CD4-positive, alpha-beta T cell treated with Interleukin-1 beta for 1 hour (primary cell): ENCODE measurements at regions not wholly inside any gene's neighbourhood (a gene's known extent, or its start where the extent isn't known, plus 50 kb on each side); places are given as distances from the start of the nearest gene placed in this dataset.
"Not testable (repeated sequence)": the region's sequence is repeated elsewhere in the genome, so short reads cannot be mapped to it uniquely, and the experiment has no call there.

Experiments
- DNase-seq, 2 donors: peaks; one replicate each; pipeline ENCODE4 v3.0.0-alpha.2; 2020 to 2022

DNA sequence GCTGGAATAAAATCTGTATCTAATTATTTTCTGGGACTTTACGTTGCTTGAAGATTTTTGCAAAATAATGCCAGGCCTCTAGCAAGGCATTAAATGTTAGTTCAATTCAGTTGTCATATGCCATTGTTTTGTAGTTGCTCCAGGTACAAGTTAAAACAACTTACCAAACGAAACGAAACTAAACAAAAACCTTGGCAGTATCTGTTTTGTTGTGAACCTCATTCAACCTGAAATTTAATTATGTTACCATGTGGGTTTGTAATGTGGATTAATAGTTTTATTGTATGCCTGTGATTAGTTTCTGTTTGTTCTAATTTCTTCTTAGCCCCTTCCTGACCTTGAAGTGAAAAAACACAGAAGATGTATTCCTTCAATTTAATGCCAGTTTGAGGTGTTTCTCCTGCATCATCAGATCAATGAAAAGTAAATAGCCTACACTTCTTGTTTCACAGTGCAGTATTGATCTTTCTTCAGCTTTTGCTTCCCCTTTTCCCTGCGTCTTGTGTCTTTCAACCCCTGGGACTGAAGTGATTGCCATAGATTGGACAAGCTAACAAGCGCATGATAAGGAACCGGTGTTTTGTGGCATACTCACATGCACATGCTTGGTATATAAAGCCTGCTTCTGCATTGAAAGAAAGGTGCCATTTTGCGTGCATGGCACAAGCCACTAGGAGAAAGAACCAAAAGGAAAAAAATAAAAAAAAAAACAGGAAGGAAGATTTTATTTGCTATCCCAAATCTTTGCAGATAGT is 699.0 kb upstream of the ARRDC3 start:
- DNase-seq = no peak

DNA sequence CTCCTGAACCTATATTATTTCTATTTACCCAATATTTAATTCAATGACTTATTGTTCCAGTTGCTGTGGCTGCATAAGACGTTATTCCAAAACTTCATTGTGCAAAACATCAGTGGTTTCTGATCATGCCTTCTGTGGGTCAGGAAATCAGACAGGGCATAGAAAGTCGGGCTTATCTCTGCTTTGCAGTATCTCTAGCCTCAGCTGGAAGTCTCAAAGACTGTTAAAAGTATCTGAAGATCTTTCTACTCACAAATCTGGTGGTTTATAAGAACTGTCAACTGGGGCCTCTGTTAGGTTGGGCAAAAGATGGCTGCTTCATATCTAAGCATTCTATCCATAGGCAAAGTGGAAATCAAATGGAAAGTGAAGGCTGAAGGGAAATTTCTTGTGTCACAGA is 687.7 kb upstream of the ARRDC3 start:
- no peak for DNase-seq

DNA sequence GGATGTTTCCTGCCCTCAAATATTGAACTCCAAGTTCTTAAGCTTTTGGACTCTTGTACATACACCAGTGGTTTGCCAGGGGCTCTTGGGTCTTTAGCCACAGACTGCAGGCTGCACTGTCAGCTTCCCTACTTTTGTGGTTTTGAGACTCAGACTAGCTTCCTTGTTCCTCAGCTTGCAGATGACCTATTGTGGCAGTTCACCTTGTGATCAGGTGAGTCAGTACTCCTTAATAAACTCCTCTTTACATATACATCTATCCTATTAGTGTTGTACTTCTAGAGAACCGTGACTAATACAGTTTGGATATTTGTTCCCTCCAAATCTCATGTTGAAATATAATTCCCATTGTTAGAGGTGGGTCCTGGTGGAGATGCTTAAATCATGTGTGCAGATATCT is 681.9 kb upstream of the ARRDC3 start:
- no peak for DNase-seq

DNA sequence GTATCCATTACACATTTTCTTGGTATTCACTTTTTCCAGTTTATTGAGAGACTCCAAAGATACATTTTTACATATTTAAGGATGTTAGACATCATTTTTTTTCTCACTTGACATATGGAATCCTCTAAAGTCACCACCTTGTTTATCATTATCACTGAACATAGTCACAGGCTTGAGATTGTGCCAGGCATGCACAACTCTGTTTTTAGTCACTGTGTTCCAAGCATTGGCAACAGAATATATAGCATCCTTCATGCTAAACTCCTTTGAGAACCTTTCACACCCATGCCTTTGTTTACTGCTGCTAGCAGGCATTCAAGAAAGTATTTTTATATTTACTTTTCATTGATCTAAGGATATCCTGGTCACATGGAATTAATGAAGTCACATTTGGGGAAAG is 668.6 kb upstream of the ARRDC3 start:
- DNase-seq = no peak

DNA sequence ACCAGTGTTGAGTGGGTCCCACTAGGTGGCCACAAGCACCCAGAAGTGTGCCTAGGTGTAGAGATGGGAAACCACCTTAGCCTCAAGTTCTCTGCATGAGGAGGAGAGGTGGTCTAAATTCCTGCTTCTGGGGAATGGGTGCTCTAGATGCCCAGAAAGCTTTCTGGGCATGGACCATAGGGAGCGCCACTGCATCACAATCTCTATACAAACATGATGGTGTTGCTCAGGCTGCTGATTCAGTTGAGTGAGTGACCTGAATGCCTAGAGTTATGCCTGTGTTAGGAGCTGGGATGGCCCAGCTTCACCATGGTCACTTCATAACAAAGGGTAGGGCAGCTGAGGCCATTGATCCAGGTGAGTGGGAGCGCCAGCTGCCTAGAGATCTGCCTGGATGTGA is 667.9 kb upstream of the ARRDC3 start:
- no peak for DNase-seq

DNA sequence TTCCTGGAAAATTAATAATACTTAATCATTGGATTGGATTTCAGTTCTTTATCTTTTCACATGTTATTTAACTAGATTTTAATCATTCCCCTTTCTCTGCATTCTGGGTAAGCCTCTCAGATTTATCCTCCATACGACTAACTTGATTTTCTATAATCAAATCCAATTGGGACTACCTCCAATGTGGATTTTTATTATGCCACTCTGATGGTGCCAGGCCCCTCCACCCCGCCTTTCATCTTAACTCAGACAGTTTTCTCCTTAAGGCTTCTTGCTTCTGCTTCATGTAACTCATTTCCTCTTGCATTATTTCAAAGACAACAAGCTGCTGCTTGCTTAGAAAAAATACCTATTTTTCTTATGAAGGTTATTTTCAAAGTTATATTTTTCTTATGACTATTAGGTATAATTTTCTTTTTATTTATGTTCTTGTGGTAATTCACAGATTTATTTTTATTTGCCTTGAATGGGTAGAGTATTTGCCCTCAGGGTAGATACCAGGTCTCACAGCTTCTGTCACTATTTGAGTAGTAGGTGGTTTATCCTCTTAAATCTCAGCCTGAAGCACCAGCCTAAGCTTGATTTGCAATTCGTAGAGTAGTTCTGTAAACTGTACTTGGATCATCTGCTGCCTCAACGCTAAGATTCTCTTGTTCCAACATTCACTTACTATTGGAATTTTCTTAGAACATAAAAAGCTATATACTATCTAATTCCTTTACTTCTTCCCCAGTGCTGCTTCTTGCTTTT is 659.0 kb upstream of the ARRDC3 start:
- no peak for DNase-seq

DNA sequence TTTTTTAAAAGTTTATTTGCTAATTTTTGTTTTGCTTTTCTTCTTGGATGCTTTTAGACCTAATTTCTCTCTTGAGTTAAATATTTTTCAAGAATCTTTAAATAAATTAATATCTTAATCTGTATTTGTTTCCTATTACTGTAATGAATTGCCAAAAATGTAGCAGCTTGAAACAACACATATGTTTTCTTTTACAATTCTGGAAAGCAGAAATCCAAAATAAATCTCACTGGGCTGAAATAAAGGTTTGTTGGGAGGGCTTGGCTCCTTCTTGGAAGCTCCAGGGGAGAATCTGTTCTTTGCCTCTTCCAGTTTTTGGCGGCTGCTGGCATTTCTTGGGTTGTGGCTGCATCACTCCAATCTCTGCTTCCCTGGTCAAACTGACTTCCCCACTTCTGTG is 658.1 kb upstream of the ARRDC3 start:
- no peak for DNase-seq

DNA sequence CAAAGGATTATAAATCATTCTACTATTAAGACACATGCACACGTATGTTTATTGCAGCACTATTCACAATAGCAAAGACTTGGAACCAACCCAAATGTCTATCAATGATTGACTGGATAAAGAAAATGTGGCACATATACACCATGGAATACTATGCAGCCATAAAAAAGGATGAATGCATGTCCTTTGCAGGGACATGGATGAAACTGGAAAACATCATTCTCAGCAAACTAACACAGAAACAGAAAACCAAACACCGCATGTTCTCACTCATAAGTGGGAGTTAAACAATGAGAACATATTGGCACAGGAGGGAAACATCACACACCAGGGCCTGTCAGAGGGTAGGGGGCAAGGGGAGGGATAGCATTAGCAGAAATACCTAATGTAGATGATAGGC is 646.7 kb upstream of the ARRDC3 start:
- DNase-seq = not testable (repeated sequence)

DNA sequence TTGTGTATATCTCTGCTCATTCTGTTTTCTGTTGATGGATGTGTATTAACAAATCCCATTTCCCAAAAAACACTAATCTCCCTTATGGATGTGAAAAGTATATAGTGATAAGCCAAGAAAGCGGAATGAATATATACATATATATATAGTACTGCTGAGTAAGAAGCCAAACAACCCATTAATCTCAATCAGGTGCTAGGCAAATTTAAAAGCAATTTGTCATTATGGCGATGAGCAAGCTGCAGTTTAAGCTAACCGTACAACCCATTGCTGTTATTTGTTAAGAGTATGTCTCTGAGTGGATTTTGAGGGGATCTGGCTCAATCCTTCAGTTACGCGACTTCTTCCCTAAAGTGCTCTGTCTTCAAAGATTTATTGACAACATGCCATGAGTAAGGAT is 640.4 kb upstream of the ARRDC3 start:
- DNase-seq = no peak

DNA sequence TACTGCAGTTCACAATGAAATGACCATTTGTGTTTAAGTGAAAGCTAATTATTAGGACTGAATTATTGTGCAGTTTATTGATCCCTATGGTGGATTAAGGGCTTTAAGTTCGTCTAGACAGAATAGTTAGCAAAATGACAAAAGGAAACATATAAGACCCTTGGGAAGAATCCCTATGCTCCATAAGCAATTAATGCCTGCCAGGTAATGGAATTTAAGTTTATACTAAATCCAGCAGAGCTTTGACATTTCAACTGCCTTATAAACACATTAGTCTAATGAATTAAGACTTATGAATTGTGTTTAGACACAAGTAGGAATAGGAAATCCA is 640.0 kb upstream of the ARRDC3 start:
- no peak for DNase-seq

DNA sequence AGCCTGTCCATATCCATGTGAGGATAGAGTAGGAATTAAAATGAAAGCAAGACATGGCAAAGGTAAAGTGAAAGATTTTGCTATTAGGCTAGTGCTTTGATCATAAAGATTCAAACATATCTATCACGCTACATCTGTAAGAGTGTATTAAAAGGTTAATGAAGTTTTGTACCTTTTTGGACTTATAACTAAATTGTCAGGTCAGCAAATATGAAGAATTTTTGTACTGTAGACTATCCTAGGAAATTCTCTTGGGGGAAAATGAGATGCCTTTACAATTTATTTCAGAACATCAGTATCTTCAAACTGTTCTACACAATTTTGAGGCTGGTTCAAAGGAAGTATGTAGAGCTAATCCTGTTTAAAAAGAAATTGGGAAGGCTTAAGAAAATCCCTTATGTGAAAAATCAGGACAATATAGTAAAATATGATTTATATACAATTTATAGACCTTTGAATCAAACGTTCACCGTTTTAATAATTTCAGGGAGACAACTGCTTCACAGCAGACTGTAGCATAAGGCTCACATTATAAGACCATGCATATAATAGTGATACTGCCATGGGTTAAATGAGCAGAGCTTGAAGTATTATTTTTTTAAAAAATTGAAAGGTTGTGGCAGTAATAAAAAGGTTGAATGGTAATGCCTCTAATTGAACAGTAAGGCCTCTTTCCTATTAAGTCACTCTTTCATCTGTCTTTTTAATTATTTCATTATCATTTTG is 639.5 kb upstream of the ARRDC3 start:
- no peak for DNase-seq

DNA sequence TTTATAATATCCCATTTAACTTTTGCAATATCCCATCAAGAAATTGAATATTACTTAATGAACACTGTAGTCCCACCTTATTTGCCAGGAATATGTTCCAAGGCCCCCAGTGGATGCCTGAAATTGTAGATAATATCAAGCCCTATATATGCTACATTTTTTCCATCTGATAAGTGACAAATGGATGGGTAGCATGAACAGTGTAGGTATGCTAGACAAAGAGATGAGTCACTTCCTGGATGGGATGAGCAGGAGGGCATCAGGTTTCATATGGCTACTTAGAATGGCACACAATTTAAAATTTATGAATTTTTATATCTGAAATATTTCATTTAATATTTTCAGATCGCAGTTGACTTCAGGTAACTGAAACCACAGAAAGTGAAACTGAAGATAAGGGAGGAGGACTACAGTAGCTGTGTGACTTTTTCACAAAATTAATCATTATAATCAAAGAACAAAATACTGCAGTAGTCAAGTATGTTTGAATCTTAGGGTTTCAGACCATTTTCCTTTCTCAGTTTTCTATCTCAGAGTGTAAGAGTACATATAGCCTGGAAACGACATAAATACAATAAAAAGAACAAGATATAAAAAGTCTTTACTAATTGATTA is 636.4 kb upstream of the ARRDC3 start:
- DNase-seq = no peak

DNA sequence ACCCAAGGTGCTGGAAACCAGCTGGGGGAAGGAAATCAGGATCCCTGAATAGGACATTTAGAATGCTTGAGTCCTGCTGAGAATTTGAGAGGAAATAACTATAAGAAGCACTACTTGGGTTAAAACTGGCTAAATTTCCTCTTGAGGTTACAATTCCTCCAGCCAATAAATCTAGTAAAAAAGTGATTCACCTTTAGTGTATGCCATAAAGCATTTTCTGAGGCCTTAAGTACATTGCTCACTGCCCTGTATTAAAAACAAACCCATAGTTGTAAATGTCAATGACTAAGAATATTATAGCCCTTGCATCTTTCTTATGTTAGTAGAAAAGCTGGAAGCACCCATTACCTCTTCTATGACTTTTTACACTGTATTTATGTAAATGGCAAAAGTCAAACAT is 634.7 kb upstream of the ARRDC3 start:
- DNase-seq = no peak

DNA sequence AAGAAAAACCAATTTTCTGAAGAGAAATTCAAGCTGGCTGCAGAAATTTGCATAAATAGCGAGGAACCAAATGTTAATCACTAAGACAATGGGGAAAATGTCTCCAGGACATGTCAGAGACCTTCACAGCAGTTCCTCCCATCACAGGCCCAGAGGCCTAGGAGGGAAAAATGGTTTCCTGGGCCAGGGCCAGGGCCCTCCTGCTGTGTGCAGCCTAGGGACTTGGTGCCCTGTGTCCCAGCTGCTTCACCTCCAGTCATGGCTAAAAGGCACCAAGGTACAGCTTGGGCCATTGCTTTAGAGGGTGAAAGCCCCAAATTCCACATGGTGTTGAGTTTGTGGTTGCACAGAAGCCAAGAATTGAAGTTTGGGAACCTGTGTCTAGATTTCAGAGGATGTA is 628.7 kb upstream of the ARRDC3 start:
- DNase-seq = not testable (repeated sequence)

DNA sequence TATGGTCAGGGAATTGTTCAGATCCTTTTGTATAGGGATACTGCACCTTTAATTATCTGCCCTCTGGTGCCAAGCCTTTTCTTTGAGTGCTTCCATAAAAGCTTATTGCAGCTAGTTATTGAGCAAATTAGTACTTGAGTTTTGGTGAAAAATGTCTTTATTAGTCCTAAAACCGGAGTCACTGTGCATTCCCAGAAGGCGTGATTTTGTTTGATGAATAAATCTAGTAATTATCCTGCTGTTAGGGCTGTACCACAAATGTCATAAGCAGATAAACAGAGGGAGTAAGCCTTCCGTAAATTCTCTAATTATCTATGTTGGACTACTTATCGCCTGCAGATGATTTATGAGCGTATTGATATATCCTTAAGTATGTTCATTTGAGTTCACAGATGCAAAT is 620.7 kb upstream of the ARRDC3 start:
- no peak for DNase-seq

DNA sequence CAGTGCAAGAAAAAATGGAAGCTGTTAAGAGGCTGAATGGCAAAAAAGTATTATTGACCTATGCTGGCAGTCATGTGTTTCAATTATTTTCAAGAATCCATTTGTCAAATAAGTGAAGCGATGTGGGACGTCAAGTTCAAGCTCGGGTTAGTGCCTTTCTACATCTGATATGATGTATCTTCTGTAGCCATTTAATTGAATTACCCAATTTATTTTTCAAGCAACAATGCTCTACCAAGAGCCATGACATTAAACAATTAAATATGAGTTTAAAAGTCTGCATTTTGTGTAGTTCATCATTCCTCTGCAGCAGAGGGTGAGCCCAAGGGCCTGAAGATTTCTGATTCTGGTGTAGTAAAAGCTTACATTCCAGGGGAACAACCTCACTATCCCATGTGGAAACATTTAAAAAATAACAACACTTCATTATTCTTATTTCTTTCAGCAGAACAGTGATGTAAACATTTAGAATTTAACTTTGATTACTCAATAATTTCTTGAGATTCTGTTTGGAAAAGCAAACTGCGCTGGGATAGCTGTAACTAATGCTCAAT is 619.7 kb upstream of the ARRDC3 start:
- no peak for DNase-seq

DNA sequence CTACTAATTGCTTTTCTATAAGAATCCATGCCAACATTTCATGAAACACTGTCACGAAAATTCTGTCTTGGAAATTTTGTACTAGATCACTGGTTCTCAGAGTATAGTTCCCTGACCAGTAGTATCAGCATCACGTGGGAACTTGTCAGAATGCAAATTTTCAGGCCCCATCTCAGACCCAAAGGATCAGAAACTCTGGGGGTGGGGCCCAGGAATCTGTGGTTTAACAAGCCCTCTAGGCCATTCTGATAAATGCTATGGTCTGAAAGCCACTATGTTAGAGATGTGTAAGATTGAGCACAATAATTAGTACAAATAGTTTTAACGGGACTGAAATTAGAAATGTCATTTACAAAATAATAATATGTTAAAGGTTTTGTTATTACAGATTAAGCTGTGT is 615.7 kb upstream of the ARRDC3 start:
- no peak for DNase-seq

DNA sequence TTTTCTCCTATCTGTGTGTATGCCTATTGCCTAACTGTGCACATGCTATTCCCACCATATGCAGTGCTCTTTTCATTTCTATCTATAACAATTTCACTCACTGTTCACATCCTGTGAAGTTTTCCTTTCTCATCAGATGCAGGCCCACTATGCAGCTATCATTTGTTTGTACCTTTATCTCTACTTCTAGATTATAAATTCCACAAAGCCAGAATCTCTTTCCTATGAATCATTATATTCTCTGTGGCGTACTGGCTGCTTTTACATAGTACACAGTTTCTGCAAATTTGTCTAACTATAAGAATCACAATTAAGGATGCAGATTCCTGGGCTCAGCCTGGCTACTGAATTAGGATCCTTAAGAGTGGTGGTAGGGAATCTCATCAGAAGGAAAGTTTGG is 600.8 kb upstream of the ARRDC3 start:
- DNase-seq = no peak

DNA sequence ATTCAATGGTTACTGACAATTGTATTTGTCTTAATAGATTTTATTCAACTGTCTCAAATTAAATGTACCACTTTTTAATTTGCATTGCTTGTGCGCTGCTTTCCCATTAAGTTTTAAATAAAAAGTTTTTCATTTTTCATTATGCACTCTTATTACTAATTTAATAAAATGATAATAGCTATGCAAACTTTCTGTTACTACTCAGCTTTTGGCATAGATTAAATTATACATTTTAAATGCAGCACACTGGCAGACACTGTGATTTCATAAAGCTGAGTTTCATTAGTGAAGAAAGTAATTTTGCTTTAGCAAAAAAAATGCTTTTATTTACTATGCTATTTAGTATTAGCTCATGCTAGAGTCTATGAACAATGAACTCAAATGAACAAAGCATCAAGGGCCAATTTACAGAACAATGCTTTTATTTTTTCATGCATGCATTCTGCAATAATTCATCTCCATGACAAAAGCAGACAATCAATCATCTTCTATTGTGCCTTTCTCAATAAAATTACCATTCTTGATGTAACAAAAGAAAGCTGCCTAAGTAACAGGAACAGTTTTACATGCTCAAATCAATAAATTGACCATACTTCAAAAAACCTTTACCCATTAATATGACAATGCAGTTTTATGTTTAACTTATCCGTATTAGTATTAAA is 595.2 kb upstream of the ARRDC3 start:
- DNase-seq = no peak

DNA sequence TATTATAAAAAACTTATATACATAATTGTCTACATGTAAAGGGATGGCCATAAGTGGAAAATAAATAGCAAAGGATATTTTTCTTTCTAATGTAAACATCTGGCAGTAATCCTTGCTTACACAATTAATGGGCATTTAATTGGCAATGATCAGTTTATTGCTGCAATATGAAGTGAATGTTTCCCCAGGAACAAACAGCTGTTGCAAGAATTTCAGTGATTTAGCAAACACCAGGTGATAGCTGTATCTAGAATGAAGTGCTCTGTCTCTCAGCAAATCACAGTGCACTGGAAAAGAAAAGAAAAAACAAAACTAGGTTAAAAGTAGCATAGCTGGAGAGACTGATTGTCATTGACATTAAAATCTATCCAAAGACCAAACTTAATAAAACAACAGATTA is 594.5 kb upstream of the ARRDC3 start:
- DNase-seq = no peak

DNA sequence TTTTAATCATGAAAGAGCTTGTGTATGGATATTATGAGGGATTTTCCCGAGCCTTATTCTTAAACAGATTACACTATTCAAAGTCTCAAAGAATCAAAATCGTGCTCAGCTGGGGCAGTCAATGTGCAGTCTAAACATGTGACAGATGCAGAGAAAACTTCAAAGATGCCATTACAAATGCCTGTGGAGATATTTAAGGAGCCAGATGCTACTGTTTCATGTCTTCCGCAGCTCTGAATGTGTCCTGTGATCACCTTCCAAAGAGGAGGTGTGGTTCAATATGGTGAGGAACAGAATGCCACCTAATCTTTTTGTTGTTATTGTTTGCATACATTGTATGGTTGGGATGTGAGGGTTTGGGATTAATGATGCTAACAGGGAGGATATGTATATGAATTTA is 593.3 kb upstream of the ARRDC3 start:
- DNase-seq = no peak

DNA sequence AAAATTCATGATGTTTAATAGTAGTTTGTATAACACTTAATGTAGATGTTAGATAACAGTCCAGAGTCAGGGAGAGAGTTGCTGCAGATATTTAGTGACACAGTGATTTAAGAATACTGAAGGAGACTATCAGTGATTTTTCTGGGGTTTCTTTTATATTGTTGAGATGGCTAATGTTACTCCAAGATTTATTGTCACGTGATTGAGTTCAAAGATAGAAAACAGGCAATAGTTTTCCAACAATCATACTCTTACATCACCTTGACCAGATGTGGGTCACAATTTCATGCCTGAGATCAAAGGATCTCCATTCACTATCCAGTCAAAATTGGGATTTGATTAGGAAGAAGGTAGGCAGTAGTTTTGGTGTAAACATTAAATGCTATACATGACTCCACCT is 580.0 kb upstream of the ARRDC3 start:
- DNase-seq = no peak

DNA sequence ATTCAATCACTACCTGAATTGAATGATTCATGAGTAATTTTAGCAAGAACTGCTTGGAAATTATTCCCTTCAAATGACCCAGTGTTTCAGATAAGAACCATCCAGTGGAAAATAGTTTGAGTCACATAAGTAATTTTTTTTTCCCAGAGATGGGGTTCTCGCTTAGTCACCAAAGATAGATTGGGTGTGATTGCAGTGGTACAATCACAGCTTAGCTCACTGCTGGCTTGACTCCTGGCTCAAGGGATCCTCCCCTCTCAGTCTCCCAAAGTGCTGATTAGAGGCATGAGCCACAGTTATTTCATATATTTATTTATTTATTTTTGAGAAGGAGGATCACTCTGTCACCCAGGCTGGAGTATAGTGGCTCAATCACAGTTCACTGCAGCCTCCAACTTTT is 574.5 kb upstream of the ARRDC3 start:
- DNase-seq = no peak
